GM12878 (cell line): ENCODE measurements at regions not wholly inside any gene's neighbourhood (a gene's known extent, or its start where the extent isn't known, plus 50 kb on each side); places are given as distances from the start of the nearest gene placed in this dataset.

Experiments used
- ATAC-seq: fragments of 200-7000 bp; cut with Tn5 transposase; 3 replicates; pipeline ENCODE4 v1.9.1; 2020; ENCODE audit warnings: mild to moderate bottlenecking, moderate library complexity
- BruUV-seq: library from RNA; stranded (reverse); fragments of 400-500 nt; replicated peaks from 2 replicates; lab custom pipeline; 2021; lab: Mats Ljungman, UMichigan
- CTCF ChIA-PET: fragments of 300-600 bp; sonication (Branson Sonifier 250); formaldehyde crosslinking; extraction: SDS; loops from one replicate; lab custom pipeline; 2021; ENCODE audit warnings: inconsistent platforms; lab: Yijun Ruan, JAX
- POLR2A ChIA-PET: fragments of 350-600 bp; formaldehyde crosslinking; extraction: SDS; loops from one replicate; lab custom pipeline; 2021; ENCODE audit warnings: inconsistent platforms; lab: Charles Lee
- RAD21 ChIA-PET: fragments of 300-600 bp; sonication (Branson Sonifier 250); formaldehyde crosslinking; loops from one replicate; lab custom pipeline; 2023; ENCODE audit warnings: antibody characterized with exemption; ENCODE audit not compliant: unreplicated experiment; lab: Charles Lee
- SMC1A ChIA-PET: fragments of 300-600 bp; sonication (Branson Sonifier 250); formaldehyde crosslinking; loops from one replicate; lab custom pipeline; 2023; ENCODE audit not compliant: unreplicated experiment, uncharacterized antibody; lab: Charles Lee
- DNase-seq: peaks from one replicate; pipeline ENCODE4 v3.0.0-alpha.2; 2011; ENCODE audit warnings: low read depth, low spot score
- FAIRE-seq: peaks from 3 replicates; lab custom pipeline; 2011; peaks lifted over from hg19 to GRCh38; lab: Jason Lieb, UNC
- H2AFZ ChIP-seq: 2 replicates; pipeline ENCODE4 v1.6.0; 2011; ENCODE audit warnings: low read depth, low read length, control low read depth; ENCODE audit not compliant: control insufficient read depth
- H3K27ac ChIP-seq: 2 replicates; pipeline ENCODE4 v1.5.1; 2011; ENCODE audit warnings: control low read depth; ENCODE audit not compliant: control insufficient read depth, insufficient read depth
- H3K27me3 ChIP-seq, 2 experiments: replicated peaks in 1 of 2; 2 replicates each; pipeline versions ENCODE4 v1.6.0 to v1.6.1; 2011; ENCODE audit warnings: low read length in 1 of 2; ENCODE audit not compliant: control insufficient read depth in 2 of 2, insufficient read depth in 2 of 2
- H3K36me3 ChIP-seq, 2 experiments: 2 replicates each; pipeline ENCODE4 v1.5.1; 2011; ENCODE audit warnings: low read length in 1 of 2; ENCODE audit not compliant: control insufficient read depth in 2 of 2, insufficient read depth in 2 of 2
- H3K4me1 ChIP-seq: 2 replicates; pipeline ENCODE4 v1.6.1; 2011; ENCODE audit warnings: mild to moderate bottlenecking, low read length, moderate library complexity, mixed read lengths; ENCODE audit not compliant: control insufficient read depth, insufficient read depth
- H3K4me2 ChIP-seq: 2 replicates; pipeline ENCODE4 v1.6.0; 2011; ENCODE audit warnings: control low read depth; ENCODE audit not compliant: control insufficient read depth, insufficient read depth
- H3K4me3 ChIP-seq: fragments of 200-600 bp; sonication (generic); 2 replicates; pipeline ENCODE4 v1.5.1; 2016
- H3K79me2 ChIP-seq: 2 replicates; pipeline ENCODE4 v1.6.0; 2011; ENCODE audit warnings: low read length; ENCODE audit not compliant: control insufficient read depth, insufficient read depth
- H3K9ac ChIP-seq: 2 replicates; pipeline ENCODE4 v1.8.0; 2011; ENCODE audit warnings: low read length, control low read depth, mixed read lengths; ENCODE audit not compliant: control insufficient read depth, insufficient read depth
- H3K9me3 ChIP-seq: replicated peaks from 3 replicates; pipeline ENCODE4 v1.5.1; 2011; ENCODE audit warnings: mild to moderate bottlenecking, low read length; ENCODE audit not compliant: control insufficient read depth, insufficient read depth
- H4K20me1 ChIP-seq: 2 replicates; pipeline ENCODE4 v1.6.0; 2011; ENCODE audit not compliant: control insufficient read depth, insufficient read depth
- KDM1A ChIP-seq: fragments of 200-600 bp; sonication (generic); IDR thresholded peaks from 2 replicates; pipeline ENCODE4 v1.6.1; 2016; ENCODE audit warnings: borderline replicate concordance
- NFIC ChIP-seq: IDR thresholded peaks from 2 replicates; pipeline ENCODE4 v1.6.1; 2012; ENCODE audit warnings: low read depth, mild to moderate bottlenecking, inconsistent platforms, low read length, moderate library complexity
- NFXL1 ChIP-seq: fragments of 450-650 bp; IDR thresholded peaks from 2 replicates; pipeline ENCODE4 v1.6.1; 2017; ENCODE audit warnings: antibody characterized with exemption, mild to moderate bottlenecking, borderline replicate concordance
- NRF1 ChIP-seq: conservative IDR thresholded peaks from 2 replicates; pipeline ENCODE4 v1.6.1; 2011; ENCODE audit warnings: mild to moderate bottlenecking, low read depth, low read length, improper control_type of control experiment
- SMAD1 ChIP-seq: fragments of 450-650 bp; IDR thresholded peaks from 2 replicates; pipeline ENCODE4 v1.6.1; 2018; ENCODE audit warnings: mild to moderate bottlenecking, low read depth; ENCODE audit not compliant: partially characterized antibody
- SMARCA5 ChIP-seq: fragments of 450-650 bp; IDR thresholded peaks from 2 replicates; pipeline ENCODE4 v1.6.1; 2017; ENCODE audit warnings: mild to moderate bottlenecking
- TCF12 ChIP-seq: IDR thresholded peaks from 2 replicates; pipeline ENCODE4 v1.6.1; 2011; ENCODE audit warnings: low read depth, mild to moderate bottlenecking, low read length
- USF2 ChIP-seq: IDR thresholded peaks from 2 replicates; pipeline ENCODE4 v1.6.1; 2011; ENCODE audit warnings: low read depth, low read length, improper control_type of control experiment, borderline replicate concordance
- WRNIP1 ChIP-seq: IDR thresholded peaks from 2 replicates; pipeline ENCODE4 v1.6.1; 2011; ENCODE audit warnings: low read depth, low read length, improper control_type of control experiment, borderline replicate concordance
- WGBS: methylation state at CpG from one replicate; pipeline ENCODE4 v1.1.6; 2016; ENCODE audit warnings: low lambda C conversion rate; ENCODE audit not compliant: insufficient replicate concordance, insufficient coverage; ENCODE audit errors: missing lambda C conversion rate; 5-methylcytosine and 5-hydroxymethylcytosine counted together
- in situ Hi-C: fragments of 300-500 bp; cut with MboI; formaldehyde crosslinking; loops from 9 replicates; pipeline ENCODE4 v1.14.3; 2018; ENCODE audit warnings: mixed read lengths
- intact Hi-C: fragments of 100-400 bp; cut with micrococcal nuclease; formaldehyde crosslinking; loops from one replicate; pipeline ENCODE4 v1.14.2; 2022; ENCODE audit not compliant: unreplicated experiment
- TF ChIP-seq, protein P1 (sequence below): fragments of 450-650 bp; IDR thresholded peaks from 2 replicates; pipeline ENCODE4 v1.6.1; 2017; ENCODE audit warnings: mild to moderate bottlenecking, moderate library complexity
- TF ChIP-seq, protein P2 (sequence below): fragments of 450-650 bp; IDR thresholded peaks from 2 replicates; pipeline ENCODE4 v1.6.1; 2018; ENCODE audit warnings: borderline replicate concordance, mild to moderate bottlenecking; ENCODE audit not compliant: partially characterized antibody

DNA sequence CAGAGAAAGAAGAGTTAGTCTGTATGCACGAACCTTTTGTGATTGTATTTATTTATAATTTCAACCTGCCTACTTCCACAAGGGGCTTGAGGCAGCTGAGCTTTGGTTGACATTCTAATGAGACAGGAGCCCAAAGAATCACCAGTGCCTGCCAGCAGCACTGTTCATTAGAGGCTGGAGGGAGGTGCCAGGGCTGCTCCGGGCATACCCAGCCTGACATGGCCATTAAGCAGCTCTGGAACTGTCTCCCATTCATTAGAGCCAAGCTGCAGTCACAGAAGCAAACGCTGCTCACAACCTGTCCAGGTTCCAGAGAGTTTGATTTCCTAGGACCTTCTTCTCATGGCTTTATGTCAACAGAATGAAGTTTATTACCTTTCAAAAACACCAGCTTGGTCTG, 425.5 kb downstream of the RFC3 start:
- ChIA-PET CTCF (no interaction called here), RAD21 (no interaction called here), POLR2A (no interaction called here)
- DNase-seq = no peak
- FAIRE-seq = no peak
- Histone ChIP-seq H3K9ac (no peak overlapping the region), H4K20me1 (no peaks in the 10 kb centered on the region), H3K79me2 (no peaks in the 10 kb centered on the region), H3K4me3 (no peak overlapping the region), H3K27me3 (no peaks in the 10 kb centered on the region), H3K9me3 (no peaks in the 10 kb centered on the region)
- ATAC-seq = no peak
- intact Hi-C loops = no loop called here
- 44% methylated on average over 3 of the region's 3 CpGs for WGBS
- in situ Hi-C loops = no loop called here
- TF ChIP-seq SMARCA5 (no peak), NFIC (no peak), NFXL1 (no peak), WRNIP1 (no peak), KDM1A (no peak), USF2 (no peak), SMAD1 (no peak), NRF1 (no peak), TCF12 (no peak)
- TF ChIP-seq, protein P1, sequence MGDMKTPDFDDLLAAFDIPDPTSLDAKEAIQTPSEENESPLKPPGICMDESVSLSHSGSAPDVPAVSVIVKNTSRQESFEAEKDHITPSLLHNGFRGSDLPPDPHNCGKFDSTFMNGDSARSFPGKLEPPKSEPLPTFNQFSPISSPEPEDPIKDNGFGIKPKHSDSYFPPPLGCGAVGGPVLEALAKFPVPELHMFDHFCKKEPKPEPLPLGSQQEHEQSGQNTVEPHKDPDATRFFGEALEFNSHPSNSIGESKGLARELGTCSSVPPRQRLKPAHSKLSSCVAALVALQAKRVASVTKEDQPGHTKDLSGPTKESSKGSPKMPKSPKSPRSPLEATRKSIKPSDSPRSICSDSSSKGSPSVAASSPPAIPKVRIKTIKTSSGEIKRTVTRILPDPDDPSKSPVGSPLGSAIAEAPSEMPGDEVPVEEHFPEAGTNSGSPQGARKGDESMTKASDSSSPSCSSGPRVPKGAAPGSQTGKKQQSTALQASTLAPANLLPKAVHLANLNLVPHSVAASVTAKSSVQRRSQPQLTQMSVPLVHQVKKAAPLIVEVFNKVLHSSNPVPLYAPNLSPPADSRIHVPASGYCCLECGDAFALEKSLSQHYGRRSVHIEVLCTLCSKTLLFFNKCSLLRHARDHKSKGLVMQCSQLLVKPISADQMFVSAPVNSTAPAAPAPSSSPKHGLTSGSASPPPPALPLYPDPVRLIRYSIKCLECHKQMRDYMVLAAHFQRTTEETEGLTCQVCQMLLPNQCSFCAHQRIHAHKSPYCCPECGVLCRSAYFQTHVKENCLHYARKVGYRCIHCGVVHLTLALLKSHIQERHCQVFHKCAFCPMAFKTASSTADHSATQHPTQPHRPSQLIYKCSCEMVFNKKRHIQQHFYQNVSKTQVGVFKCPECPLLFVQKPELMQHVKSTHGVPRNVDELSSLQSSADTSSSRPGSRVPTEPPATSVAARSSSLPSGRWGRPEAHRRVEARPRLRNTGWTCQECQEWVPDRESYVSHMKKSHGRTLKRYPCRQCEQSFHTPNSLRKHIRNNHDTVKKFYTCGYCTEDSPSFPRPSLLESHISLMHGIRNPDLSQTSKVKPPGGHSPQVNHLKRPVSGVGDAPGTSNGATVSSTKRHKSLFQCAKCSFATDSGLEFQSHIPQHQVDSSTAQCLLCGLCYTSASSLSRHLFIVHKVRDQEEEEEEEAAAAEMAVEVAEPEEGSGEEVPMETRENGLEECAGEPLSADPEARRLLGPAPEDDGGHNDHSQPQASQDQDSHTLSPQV = no peak
- TF ChIP-seq, protein P2, sequence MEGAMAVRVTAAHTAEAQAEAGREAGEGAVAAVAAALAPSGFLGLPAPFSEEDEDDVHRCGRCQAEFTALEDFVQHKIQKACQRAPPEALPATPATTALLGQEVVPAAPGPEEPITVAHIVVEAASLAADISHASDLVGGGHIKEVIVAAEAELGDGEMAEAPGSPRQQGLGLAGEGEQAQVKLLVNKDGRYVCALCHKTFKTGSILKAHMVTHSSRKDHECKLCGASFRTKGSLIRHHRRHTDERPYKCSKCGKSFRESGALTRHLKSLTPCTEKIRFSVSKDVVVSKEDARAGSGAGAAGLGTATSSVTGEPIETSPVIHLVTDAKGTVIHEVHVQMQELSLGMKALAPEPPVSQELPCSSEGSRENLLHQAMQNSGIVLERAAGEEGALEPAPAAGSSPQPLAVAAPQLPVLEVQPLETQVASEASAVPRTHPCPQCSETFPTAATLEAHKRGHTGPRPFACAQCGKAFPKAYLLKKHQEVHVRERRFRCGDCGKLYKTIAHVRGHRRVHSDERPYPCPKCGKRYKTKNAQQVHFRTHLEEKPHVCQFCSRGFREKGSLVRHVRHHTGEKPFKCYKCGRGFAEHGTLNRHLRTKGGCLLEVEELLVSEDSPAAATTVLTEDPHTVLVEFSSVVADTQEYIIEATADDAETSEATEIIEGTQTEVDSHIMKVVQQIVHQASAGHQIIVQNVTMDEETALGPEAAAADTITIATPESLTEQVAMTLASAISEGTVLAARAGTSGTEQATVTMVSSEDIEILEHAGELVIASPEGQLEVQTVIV = no peak
- TF ChIP-seq, all 136 proteins: peak for 0
- H3K36me3 ChIP-seq = no peaks in the 10 kb centered on the region
- H3K4me2 ChIP-seq = no peak overlapping the region
- no peaks in the 10 kb centered on the region for H3K4me1 ChIP-seq
- no TSS peak for BruUV-seq
- SMC1A ChIA-PET = no interaction called here
- no peak overlapping the region for H3K27ac ChIP-seq
- no peak overlapping the region for H2AFZ ChIP-seq
